ENCODE measurements at regions not wholly inside any gene's neighbourhood (a gene's known extent, or its start where the extent isn't known, plus 50 kb on each side); places are given as distances from the start of the nearest gene placed in this dataset.

DNA sequence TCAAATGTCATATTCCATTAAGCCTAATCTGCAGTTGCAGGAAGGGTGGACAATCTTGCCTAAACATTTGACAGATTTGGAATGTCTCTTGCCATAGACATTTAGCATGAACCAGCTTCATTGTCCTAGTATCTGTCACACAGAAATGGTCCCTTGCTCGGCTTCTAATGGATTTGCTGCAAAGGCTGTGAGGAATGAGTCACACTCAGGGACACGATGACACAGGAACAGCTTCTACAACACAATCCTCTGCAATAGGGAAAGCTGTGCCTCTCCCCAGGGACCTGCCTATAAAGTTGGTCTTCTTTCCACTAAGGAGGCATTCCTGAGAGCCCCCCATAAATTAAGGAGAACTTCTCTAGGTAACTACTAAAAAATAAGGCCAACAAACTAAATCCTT is 155.1 kb upstream of the L3MBTL4 start (continued):
- TF ChIP-seq, protein P1, sequence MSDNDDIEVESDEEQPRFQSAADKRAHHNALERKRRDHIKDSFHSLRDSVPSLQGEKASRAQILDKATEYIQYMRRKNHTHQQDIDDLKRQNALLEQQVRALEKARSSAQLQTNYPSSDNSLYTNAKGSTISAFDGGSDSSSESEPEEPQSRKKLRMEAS (IDR thresholded peaks at IDR 0.05) = no peak
- no peak for TF ChIP-seq PHF8 (conservative IDR thresholded peaks at IDR 0.05; ENCODE audit: low read depth, low read length)
